ENCODE measurements at regions not wholly inside any gene's neighbourhood (a gene's known extent, or its start where the extent isn't known, plus 50 kb on each side); places are given as distances from the start of the nearest gene placed in this dataset.

- TF ChIP-seq PRRX2 (CRISPR knock-in tag; IDR thresholded peaks at IDR 0.05) (no peak), TEAD1 (CRISPR knock-in tag; IDR thresholded peaks at IDR 0.05) (no peak), OVOL2 (CRISPR knock-in tag; IDR thresholded peaks at IDR 0.05; ENCODE audit: borderline replicate concordance) (no peak), FOXK1 (CRISPR knock-in tag; IDR thresholded peaks at IDR 0.05) (no peak)
Observed at GRCh38 chr6:3531481-3531880, 74.6 kb upstream of the SLC22A23 start (continued).

GRCh38 chr6:3530515-3530914 lies 73.7 kb upstream of the SLC22A23 start:
- CTCF ChIA-PET: no interaction called here
- ATAC-seq: no peak
- no peak overlapping the region for H3K4me3 Mint-ChIP-seq
- H3K9me3 Mint-ChIP-seq: peaks cover 4% of the 10 kb centered on the region; the same call in 1 of the 2 replicates
- peaks cover 14% of the 10 kb centered on the region for H3K4me1 Mint-ChIP-seq
- TF ChIP-seq NFATC4 (CRISPR knock-in tag; IDR thresholded peaks at IDR 0.05) (no peak), NR3C1 (CRISPR knock-in tag; conservative IDR thresholded peaks at IDR 0.05; ENCODE audit: low read depth) (no peak), PRRX2 (CRISPR knock-in tag; IDR thresholded peaks at IDR 0.05) (no peak), ZNF532 (CRISPR knock-in tag; IDR thresholded peaks at IDR 0.05; ENCODE audit: borderline replicate concordance) (no peak), RORB (CRISPR knock-in tag; IDR thresholded peaks at IDR 0.05) (no peak), ZBTB43 (CRISPR knock-in tag; IDR thresholded peaks at IDR 0.05) (no peak), CBFB (CRISPR knock-in tag; IDR thresholded peaks at IDR 0.05; ENCODE audit: low read depth) (no peak), ZMAT4 (CRISPR knock-in tag; IDR thresholded peaks at IDR 0.05) (no peak), ESRRA (CRISPR knock-in tag; IDR thresholded peaks at IDR 0.05; ENCODE audit: borderline replicate concordance) (no peak), CDX4 (CRISPR knock-in tag; IDR thresholded peaks at IDR 0.05; ENCODE audit: borderline replicate concordance) (no peak), ZNF512 (CRISPR knock-in tag; IDR thresholded peaks at IDR 0.05; ENCODE audit: borderline replicate concordance) (no peak), IRF2 (CRISPR knock-in tag; IDR thresholded peaks at IDR 0.05; ENCODE audit: borderline replicate concordance, low read depth) (no peak), USF1 (CRISPR knock-in tag; IDR thresholded peaks at IDR 0.05) (no peak)
- no peaks in the 10 kb centered on the region for H3K36me3 Mint-ChIP-seq
- H3K27ac Mint-ChIP-seq: no peak overlapping the region
- no peak for DNase-seq (ENCODE audit: low spot score)
- POLR2A ChIA-PET: no interaction called here
- H3K27me3 Mint-ChIP-seq (ENCODE audit: low read depth): peaks cover 2% of the 10 kb centered on the region; the same call in 1 of the 2 replicates

Measured in WTC11 (cell line).